ENCODE measurements at regions not wholly inside any gene's neighbourhood (a gene's known extent, or its start where the extent isn't known, plus 50 kb on each side); places are given as distances from the start of the nearest gene placed in this dataset.
"Not testable (repeated sequence)": the region's sequence is repeated elsewhere in the genome, so short reads cannot be mapped to it uniquely, and the experiment has no call there.

GRCh38 chr10:23968301-23968700 lies 240.6 kb upstream of the KIAA1217 start:
- Mint-ChIP-seq H3K4me1 (ENCODE audit: low read depth) (no peaks in the 10 kb centered on the region), H3K27me3 (ENCODE audit: low read depth) (no peaks in the 10 kb centered on the region), H3K4me3 (ENCODE audit: low read depth) (no peak overlapping the region), H3K27ac (no peak overlapping the region), H3K9me3 (no peaks in the 10 kb centered on the region), H3K36me3 (ENCODE audit: low read depth) (no peaks in the 10 kb centered on the region)
- DNase-seq (ENCODE audit: low spot score) = no peak
- intact Hi-C loops (cut with micrococcal nuclease) = no loop called here

GRCh38 chr10:23974746-23975272 lies 234.1 kb upstream of the KIAA1217 start:
- DNase-seq (ENCODE audit: low spot score) = no peak
- Mint-ChIP-seq H3K9me3 (no peaks in the 10 kb centered on the region), H3K4me1 (ENCODE audit: low read depth) (no peaks in the 10 kb centered on the region), H3K36me3 (ENCODE audit: low read depth) (no peaks in the 10 kb centered on the region), H3K4me3 (ENCODE audit: low read depth) (no peak overlapping the region), H3K27me3 (ENCODE audit: low read depth) (no peaks in the 10 kb centered on the region), H3K27ac (no peak overlapping the region)
- intact Hi-C loops (cut with micrococcal nuclease) = no loop called here

- H3K4me3 Mint-ChIP-seq (ENCODE audit: low read depth) = no peak overlapping the region
- no peaks in the 10 kb centered on the region for H3K27me3 Mint-ChIP-seq (ENCODE audit: low read depth)
- H3K4me1 Mint-ChIP-seq (ENCODE audit: low read depth) = no peaks in the 10 kb centered on the region
- H3K9me3 Mint-ChIP-seq = no peaks in the 10 kb centered on the region
- DNase-seq (ENCODE audit: low spot score) = no peak
- no peaks in the 10 kb centered on the region for H3K36me3 Mint-ChIP-seq (ENCODE audit: low read depth)
- H3K27ac Mint-ChIP-seq = no peak overlapping the region
- intact Hi-C loops (cut with micrococcal nuclease) = no loop called here
These were observed 233.5 kb upstream of the KIAA1217 start for GRCh38 chr10:23975431-23975830.

GRCh38 chr10:23976275-23976674 lies 232.7 kb upstream of the KIAA1217 start:
- Mint-ChIP-seq H3K9me3 (no peaks in the 10 kb centered on the region), H3K4me1 (ENCODE audit: low read depth) (no peaks in the 10 kb centered on the region), H3K36me3 (ENCODE audit: low read depth) (no peaks in the 10 kb centered on the region), H3K4me3 (ENCODE audit: low read depth) (no peak overlapping the region), H3K27ac (no peak overlapping the region), H3K27me3 (ENCODE audit: low read depth) (no peaks in the 10 kb centered on the region)
- intact Hi-C loops (cut with micrococcal nuclease) = no loop called here
- DNase-seq (ENCODE audit: low spot score) = no peak

- intact Hi-C loops (cut with micrococcal nuclease) = no loop called here
- Mint-ChIP-seq H3K27me3 (ENCODE audit: low read depth) (no peaks in the 10 kb centered on the region), H3K36me3 (ENCODE audit: low read depth) (no peaks in the 10 kb centered on the region), H3K27ac (no peak overlapping the region), H3K9me3 (no peaks in the 10 kb centered on the region), H3K4me3 (ENCODE audit: low read depth) (no peak overlapping the region), H3K4me1 (ENCODE audit: low read depth) (no peaks in the 10 kb centered on the region)
- no peak for DNase-seq (ENCODE audit: low spot score)
These were observed 230.6 kb upstream of the KIAA1217 start for GRCh38 chr10:23978317-23978716.

GRCh38 chr10:23980094-23980493 lies 228.8 kb upstream of the KIAA1217 start:
- H3K4me1 Mint-ChIP-seq (ENCODE audit: low read depth) = no peaks in the 10 kb centered on the region
- H3K4me3 Mint-ChIP-seq (ENCODE audit: low read depth) = no peak overlapping the region
- intact Hi-C loops (cut with micrococcal nuclease) = no loop called here
- DNase-seq (ENCODE audit: low spot score) = no peak
- H3K9me3 Mint-ChIP-seq = no peaks in the 10 kb centered on the region
- H3K27ac Mint-ChIP-seq = no peak overlapping the region
- H3K36me3 Mint-ChIP-seq (ENCODE audit: low read depth) = no peaks in the 10 kb centered on the region
- H3K27me3 Mint-ChIP-seq (ENCODE audit: low read depth) = no peaks in the 10 kb centered on the region

- Mint-ChIP-seq H3K27me3 (ENCODE audit: low read depth) (no peaks in the 10 kb centered on the region), H3K27ac (no peak overlapping the region), H3K36me3 (ENCODE audit: low read depth) (no peaks in the 10 kb centered on the region), H3K9me3 (no peaks in the 10 kb centered on the region), H3K4me1 (ENCODE audit: low read depth) (no peaks in the 10 kb centered on the region), H3K4me3 (ENCODE audit: low read depth) (no peak overlapping the region)
- intact Hi-C loops (cut with micrococcal nuclease) = no loop called here
- DNase-seq (ENCODE audit: low spot score) = no peak
These were observed 227.2 kb upstream of the KIAA1217 start for GRCh38 chr10:23981520-23982309.

GRCh38 chr10:23984405-23984804 lies 224.5 kb upstream of the KIAA1217 start:
- H3K4me1 Mint-ChIP-seq (ENCODE audit: low read depth); H3K27ac Mint-ChIP-seq; H3K27me3 Mint-ChIP-seq (ENCODE audit: low read depth); DNase-seq (ENCODE audit: low spot score); H3K9me3 Mint-ChIP-seq; H3K4me3 Mint-ChIP-seq (ENCODE audit: low read depth); H3K36me3 Mint-ChIP-seq (ENCODE audit: low read depth); intact Hi-C loops (cut with micrococcal nuclease): not testable (repeated sequence)

GRCh38 chr10:23988006-23988405 lies 220.9 kb upstream of the KIAA1217 start:
- intact Hi-C loops (cut with micrococcal nuclease) = no loop called here
- no peaks in the 10 kb centered on the region for H3K4me1 Mint-ChIP-seq (ENCODE audit: low read depth)
- no peaks in the 10 kb centered on the region for H3K27me3 Mint-ChIP-seq (ENCODE audit: low read depth)
- no peak overlapping the region for H3K27ac Mint-ChIP-seq
- H3K36me3 Mint-ChIP-seq (ENCODE audit: low read depth) = no peaks in the 10 kb centered on the region
- no peaks in the 10 kb centered on the region for H3K9me3 Mint-ChIP-seq
- H3K4me3 Mint-ChIP-seq (ENCODE audit: low read depth) = no peak overlapping the region
- no peak for DNase-seq (ENCODE audit: low spot score)

GRCh38 chr10:23994459-23995046 lies 214.4 kb upstream of the KIAA1217 start:
- Mint-ChIP-seq H3K9me3 (no peaks in the 10 kb centered on the region), H3K27ac (no peak overlapping the region), H3K4me1 (ENCODE audit: low read depth) (no peaks in the 10 kb centered on the region), H3K36me3 (ENCODE audit: low read depth) (no peaks in the 10 kb centered on the region), H3K27me3 (ENCODE audit: low read depth) (no peaks in the 10 kb centered on the region), H3K4me3 (ENCODE audit: low read depth) (no peak overlapping the region)
- DNase-seq (ENCODE audit: low spot score) = no peak
- intact Hi-C loops (cut with micrococcal nuclease) = loop anchor here (5.0 kb wide), 3 partner anchors 203 to 523 kb away; no protein-coding TSS in a partner anchor

GRCh38 chr10:23999445-23999844 lies 209.5 kb upstream of the KIAA1217 start:
- intact Hi-C loops (cut with micrococcal nuclease) = no loop called here
- no peak for DNase-seq (ENCODE audit: low spot score)
- no peaks in the 10 kb centered on the region for H3K36me3 Mint-ChIP-seq (ENCODE audit: low read depth)
- H3K9me3 Mint-ChIP-seq = no peaks in the 10 kb centered on the region
- H3K27ac Mint-ChIP-seq = no peak overlapping the region
- H3K27me3 Mint-ChIP-seq (ENCODE audit: low read depth) = no peaks in the 10 kb centered on the region
- H3K4me1 Mint-ChIP-seq (ENCODE audit: low read depth) = no peaks in the 10 kb centered on the region
- H3K4me3 Mint-ChIP-seq (ENCODE audit: low read depth) = no peak overlapping the region

- Mint-ChIP-seq H3K4me1 (ENCODE audit: low read depth) (no peaks in the 10 kb centered on the region), H3K36me3 (ENCODE audit: low read depth) (no peaks in the 10 kb centered on the region), H3K27me3 (ENCODE audit: low read depth) (no peaks in the 10 kb centered on the region), H3K9me3 (no peaks in the 10 kb centered on the region), H3K27ac (no peak overlapping the region), H3K4me3 (ENCODE audit: low read depth) (no peak overlapping the region)
- no peak for DNase-seq (ENCODE audit: low spot score)
- intact Hi-C loops (cut with micrococcal nuclease) = no loop called here
These were observed 208.6 kb upstream of the KIAA1217 start for GRCh38 chr10:24000271-24000813.

GRCh38 chr10:24006741-24007140 lies 202.2 kb upstream of the KIAA1217 start:
- no peak for DNase-seq (ENCODE audit: low spot score)
- H3K4me3 Mint-ChIP-seq (ENCODE audit: low read depth) = no peak overlapping the region

More at GRCh38 chr10:24006741-24007140, 202.2 kb upstream of the KIAA1217 start:
- Mint-ChIP-seq H3K4me1 (ENCODE audit: low read depth) (no peaks in the 10 kb centered on the region), H3K27me3 (ENCODE audit: low read depth) (no peaks in the 10 kb centered on the region), H3K27ac (no peak overlapping the region), H3K9me3 (no peaks in the 10 kb centered on the region), H3K36me3 (ENCODE audit: low read depth) (no peaks in the 10 kb centered on the region)
- intact Hi-C loops (cut with micrococcal nuclease) = no loop called here
